Activated CD4-positive, alpha-beta memory T cell treated with anti-CD3 and anti-CD28 coated beads, Interleukin-2, amount 10 ng/mL, durations not matched to agents 7 days and 5 days (primary cell): ENCODE measurements at regions not wholly inside any gene's neighbourhood (a gene's known extent, or its start where the extent isn't known, plus 50 kb on each side); places are given as distances from the start of the nearest gene placed in this dataset.

Experiments used
- CTCF ChIA-PET: fragments of 350-600 bp; sonication (Branson Sonifier 250); formaldehyde crosslinking; loops from one replicate; lab custom pipeline; 2021; ENCODE audit warnings: antibody characterized with exemption, inconsistent platforms; lab: Charles Lee
- POLR2A ChIA-PET: fragments of 350-600 bp; sonication (Branson Sonifier 250); formaldehyde crosslinking; loops from one replicate; lab custom pipeline; 2021; ENCODE audit warnings: antibody characterized with exemption; lab: Charles Lee
- DNase-seq: peaks from one replicate; pipeline ENCODE4 v3.0.0-alpha.2; 2020
- H3K27ac Mint-ChIP-seq: one replicate; pipeline ENCODE4 v1.8.0; 2021; ENCODE audit warnings: mild to moderate bottlenecking, mixed read lengths
- H3K27me3 Mint-ChIP-seq: one replicate; pipeline ENCODE4 v1.8.0; 2021; ENCODE audit warnings: mixed read lengths
- H3K36me3 Mint-ChIP-seq: one replicate; pipeline ENCODE4 v1.8.0; 2021; ENCODE audit warnings: low read depth, mixed read lengths
- H3K4me1 Mint-ChIP-seq: one replicate; pipeline ENCODE4 v1.8.0; 2021; ENCODE audit warnings: mixed read lengths
- H3K4me3 Mint-ChIP-seq: one replicate; pipeline ENCODE4 v1.8.0; 2021; ENCODE audit warnings: mild to moderate bottlenecking, mixed read lengths
- H3K9me3 Mint-ChIP-seq: one replicate; pipeline ENCODE4 v1.8.0; 2021; ENCODE audit warnings: mixed read lengths

DNA sequence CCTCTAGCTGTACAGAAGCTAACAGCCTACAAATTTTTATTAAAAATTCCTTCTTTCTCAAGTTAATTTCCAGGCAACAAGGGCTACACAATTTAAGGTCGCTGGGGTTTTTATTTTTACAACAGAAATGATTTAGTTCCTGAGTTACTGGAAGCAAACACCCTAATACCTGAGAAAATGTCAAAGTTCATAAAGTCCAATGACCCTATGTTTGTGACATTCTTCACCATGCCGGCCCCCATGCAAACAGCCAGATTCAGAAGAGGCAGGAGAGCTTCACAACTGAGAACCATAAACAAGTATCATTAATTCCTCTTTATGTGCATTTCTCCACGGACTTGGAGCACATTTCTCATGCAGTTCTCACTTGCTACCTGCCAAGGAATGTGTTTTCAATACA is 236.2 kb upstream of the EGLN3 start:
- no peak overlapping the region for H3K27ac Mint-ChIP-seq
- no peaks in the 10 kb centered on the region for H3K9me3 Mint-ChIP-seq
- no peaks in the 10 kb centered on the region for H3K36me3 Mint-ChIP-seq
- ChIA-PET POLR2A (no interaction called here), CTCF (no interaction called here)
- H3K27me3 Mint-ChIP-seq, result no peaks in the 10 kb centered on the region
- H3K4me3 Mint-ChIP-seq, result no peak overlapping the region
- DNase-seq, result no peak
- H3K4me1 Mint-ChIP-seq, result no peaks in the 10 kb centered on the region

GRCh38 chr14:34184126-34184525 is 233.3 kb upstream of the EGLN3 start:
- H3K36me3 Mint-ChIP-seq, result no peaks in the 10 kb centered on the region
- no peak overlapping the region for H3K27ac Mint-ChIP-seq
- no peak for DNase-seq
- ChIA-PET POLR2A (no interaction called here), CTCF (interaction anchor here (0.5 kb wide), 1 partner anchor 1840 kb away, joined by 5 read pairs; no protein-coding TSS in a partner anchor)
- no peak overlapping the region for H3K4me3 Mint-ChIP-seq
- H3K4me1 Mint-ChIP-seq, result no peaks in the 10 kb centered on the region
- no peaks in the 10 kb centered on the region for H3K9me3 Mint-ChIP-seq
- no peaks in the 10 kb centered on the region for H3K27me3 Mint-ChIP-seq

DNA sequence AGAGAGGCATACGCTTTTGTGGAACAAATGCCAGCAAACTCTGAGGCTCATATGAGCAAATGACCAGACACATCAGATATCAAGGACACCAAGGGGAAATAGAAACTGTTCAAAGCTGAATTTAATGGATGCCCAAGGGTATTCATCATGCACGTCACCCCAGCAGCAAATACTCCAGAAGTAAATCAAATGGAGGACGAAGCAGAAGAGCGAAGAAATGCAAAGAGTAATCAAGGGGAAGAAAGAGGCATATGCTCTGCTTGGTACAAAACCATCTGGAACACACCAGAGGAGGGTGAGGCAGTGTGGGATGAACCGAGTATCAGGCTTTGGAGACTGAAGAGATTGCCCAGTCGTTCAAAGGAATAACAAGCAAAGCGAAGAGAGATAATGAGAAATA is 232.6 kb upstream of the EGLN3 start:
- H3K27ac Mint-ChIP-seq, result no peak overlapping the region
- no peak for DNase-seq
- no peaks in the 10 kb centered on the region for H3K36me3 Mint-ChIP-seq
- no peaks in the 10 kb centered on the region for H3K4me1 Mint-ChIP-seq
- H3K4me3 Mint-ChIP-seq, result no peak overlapping the region
- ChIA-PET CTCF (no interaction called here), POLR2A (no interaction called here)
- no peaks in the 10 kb centered on the region for H3K9me3 Mint-ChIP-seq
- no peaks in the 10 kb centered on the region for H3K27me3 Mint-ChIP-seq

DNA sequence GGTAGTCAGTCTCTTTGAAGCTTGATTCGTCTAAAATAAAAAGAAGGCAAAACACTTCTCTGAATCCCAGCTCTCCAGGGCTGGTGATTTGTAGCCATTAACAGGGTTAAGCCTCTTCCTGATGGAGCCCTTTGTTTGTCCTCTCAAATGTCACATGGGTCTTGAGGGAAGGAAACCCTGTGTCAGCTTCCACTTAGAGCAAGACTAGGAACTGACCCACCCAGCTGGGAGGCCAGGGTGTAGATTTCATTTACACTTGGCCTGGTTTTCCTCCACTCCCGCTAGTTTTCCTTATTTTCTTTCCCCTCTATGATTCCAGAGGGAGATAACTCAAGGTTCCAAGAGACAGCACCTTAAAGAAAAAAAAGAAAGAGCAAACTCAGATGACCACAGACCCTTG is 230.5 kb upstream of the EGLN3 start:
- H3K27ac Mint-ChIP-seq, result no peak overlapping the region
- no peak overlapping the region for H3K4me3 Mint-ChIP-seq
- DNase-seq, result no peak
- H3K9me3 Mint-ChIP-seq, result no peaks in the 10 kb centered on the region
- ChIA-PET CTCF (interaction anchor here (0.6 kb wide), 1 partner anchor 1566 kb away, joined by 3 read pairs; no protein-coding TSS in a partner anchor), POLR2A (no interaction called here)
- no peaks in the 10 kb centered on the region for H3K4me1 Mint-ChIP-seq
- H3K36me3 Mint-ChIP-seq, result no peaks in the 10 kb centered on the region
- H3K27me3 Mint-ChIP-seq, result no peaks in the 10 kb centered on the region

- no peaks in the 10 kb centered on the region for H3K27me3 Mint-ChIP-seq
- H3K9me3 Mint-ChIP-seq, result no peaks in the 10 kb centered on the region
- no peaks in the 10 kb centered on the region for H3K4me1 Mint-ChIP-seq
- ChIA-PET POLR2A (no interaction called here), CTCF (no interaction called here)
- no peak overlapping the region for H3K4me3 Mint-ChIP-seq
- DNase-seq, result no peak
- H3K36me3 Mint-ChIP-seq, result no peaks in the 10 kb centered on the region
- no peak overlapping the region for H3K27ac Mint-ChIP-seq
Measured at GRCh38 chr14:34180869-34181268, 230.0 kb upstream of the EGLN3 start.

GRCh38 chr14:34180434-34180833 is 229.6 kb upstream of the EGLN3 start:
- no peaks in the 10 kb centered on the region for H3K9me3 Mint-ChIP-seq
- DNase-seq, result no peak
- H3K4me3 Mint-ChIP-seq, result no peak overlapping the region
- H3K27ac Mint-ChIP-seq, result no peak overlapping the region
- ChIA-PET POLR2A (no interaction called here), CTCF (no interaction called here)
- no peaks in the 10 kb centered on the region for H3K4me1 Mint-ChIP-seq
- H3K36me3 Mint-ChIP-seq, result no peaks in the 10 kb centered on the region
- H3K27me3 Mint-ChIP-seq, result no peaks in the 10 kb centered on the region

GRCh38 chr14:34179727-34180126 is 228.9 kb upstream of the EGLN3 start:
- Mint-ChIP-seq H3K27me3 (no peaks in the 10 kb centered on the region), H3K4me3 (no peak overlapping the region), H3K36me3 (no peaks in the 10 kb centered on the region), H3K4me1 (no peaks in the 10 kb centered on the region), H3K27ac (no peak overlapping the region), H3K9me3 (no peaks in the 10 kb centered on the region)
- no peak for DNase-seq
- ChIA-PET POLR2A (no interaction called here), CTCF (no interaction called here)

GRCh38 chr14:34177466-34177865 is 226.6 kb upstream of the EGLN3 start:
- Mint-ChIP-seq H3K4me1 (no peaks in the 10 kb centered on the region), H3K27ac (no peak overlapping the region), H3K4me3 (no peak overlapping the region), H3K9me3 (no peaks in the 10 kb centered on the region), H3K27me3 (no peaks in the 10 kb centered on the region), H3K36me3 (no peaks in the 10 kb centered on the region)
- ChIA-PET CTCF (no interaction called here), POLR2A (no interaction called here)
- no peak for DNase-seq

GRCh38 chr14:34175574-34175973 is 224.7 kb upstream of the EGLN3 start:
- CTCF ChIA-PET, result no interaction called here
- DNase-seq, result no peak
- POLR2A ChIA-PET, result no interaction called here

DNA sequence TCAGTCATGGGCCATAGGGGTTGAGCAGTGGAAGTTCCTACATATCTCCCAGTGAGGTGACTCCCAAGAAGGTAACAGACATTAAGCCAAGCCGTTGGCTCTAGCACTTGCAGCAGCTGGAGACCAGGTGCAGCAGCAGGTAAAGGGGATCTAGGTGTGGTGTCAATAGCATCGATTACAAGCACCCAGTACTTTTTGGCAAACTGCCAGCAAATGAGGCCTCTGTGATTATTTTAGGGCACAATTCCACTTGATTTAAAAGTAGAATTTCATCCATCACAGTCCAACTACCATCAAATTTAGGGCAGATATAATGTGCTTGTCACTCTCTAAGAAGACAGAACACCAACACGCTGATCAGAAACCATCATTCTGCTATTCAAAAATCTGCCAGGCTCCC is 224.1 kb upstream of the EGLN3 start:
- H3K27me3 Mint-ChIP-seq, result peaks cover 3% of the 10 kb centered on the region
- H3K27ac Mint-ChIP-seq, result no peak overlapping the region
- ChIA-PET CTCF (no interaction called here), POLR2A (no interaction called here)
- no peak for DNase-seq
- no peak overlapping the region for H3K4me3 Mint-ChIP-seq
- no peaks in the 10 kb centered on the region for H3K9me3 Mint-ChIP-seq
- no peaks in the 10 kb centered on the region for H3K4me1 Mint-ChIP-seq
- no peaks in the 10 kb centered on the region for H3K36me3 Mint-ChIP-seq

More at GRCh38 chr14:34175574-34175973, 224.7 kb upstream of the EGLN3 start:
- H3K9me3 Mint-ChIP-seq, result no peaks in the 10 kb centered on the region
- no peak overlapping the region for H3K4me3 Mint-ChIP-seq
- H3K27ac Mint-ChIP-seq, result no peak overlapping the region
- no peaks in the 10 kb centered on the region for H3K4me1 Mint-ChIP-seq
- no peaks in the 10 kb centered on the region for H3K36me3 Mint-ChIP-seq
- peaks cover 3% of the 10 kb centered on the region for H3K27me3 Mint-ChIP-seq

GRCh38 chr14:34173916-34174315 is 223.0 kb upstream of the EGLN3 start:
- CTCF ChIA-PET, result no interaction called here
- H3K27ac Mint-ChIP-seq, result no peak overlapping the region
- H3K4me1 Mint-ChIP-seq, result no peaks in the 10 kb centered on the region
- no peaks in the 10 kb centered on the region for H3K9me3 Mint-ChIP-seq
- H3K4me3 Mint-ChIP-seq, result no peak overlapping the region
- H3K36me3 Mint-ChIP-seq, result no peaks in the 10 kb centered on the region
- POLR2A ChIA-PET, result no interaction called here
- peaks cover 3% of the 10 kb centered on the region for H3K27me3 Mint-ChIP-seq
- no peak for DNase-seq

- CTCF ChIA-PET, result no interaction called here
- Mint-ChIP-seq H3K27me3 (peaks cover 3% of the 10 kb centered on the region), H3K4me1 (no peaks in the 10 kb centered on the region), H3K36me3 (no peaks in the 10 kb centered on the region), H3K9me3 (no peaks in the 10 kb centered on the region), H3K27ac (no peak overlapping the region), H3K4me3 (no peak overlapping the region)
- POLR2A ChIA-PET, result no interaction called here
- no peak for DNase-seq
Measured at GRCh38 chr14:34172550-34173368, 221.9 kb upstream of the EGLN3 start.

DNA sequence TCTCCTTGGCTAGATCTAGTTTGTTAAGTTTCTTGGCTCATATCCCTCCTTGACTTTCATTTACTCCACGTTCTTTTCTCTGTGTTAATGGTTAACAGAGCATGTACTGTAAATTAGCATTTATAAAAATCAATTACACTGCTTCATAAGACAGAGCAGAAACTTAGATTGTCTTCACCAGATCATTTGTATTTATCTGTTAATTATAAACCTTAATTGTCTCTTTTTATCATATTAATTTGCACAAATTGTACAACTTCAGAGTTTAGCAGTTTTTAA is 221.2 kb upstream of the EGLN3 start:
- CTCF ChIA-PET, result no interaction called here
- no peak overlapping the region for H3K4me3 Mint-ChIP-seq

DNA sequence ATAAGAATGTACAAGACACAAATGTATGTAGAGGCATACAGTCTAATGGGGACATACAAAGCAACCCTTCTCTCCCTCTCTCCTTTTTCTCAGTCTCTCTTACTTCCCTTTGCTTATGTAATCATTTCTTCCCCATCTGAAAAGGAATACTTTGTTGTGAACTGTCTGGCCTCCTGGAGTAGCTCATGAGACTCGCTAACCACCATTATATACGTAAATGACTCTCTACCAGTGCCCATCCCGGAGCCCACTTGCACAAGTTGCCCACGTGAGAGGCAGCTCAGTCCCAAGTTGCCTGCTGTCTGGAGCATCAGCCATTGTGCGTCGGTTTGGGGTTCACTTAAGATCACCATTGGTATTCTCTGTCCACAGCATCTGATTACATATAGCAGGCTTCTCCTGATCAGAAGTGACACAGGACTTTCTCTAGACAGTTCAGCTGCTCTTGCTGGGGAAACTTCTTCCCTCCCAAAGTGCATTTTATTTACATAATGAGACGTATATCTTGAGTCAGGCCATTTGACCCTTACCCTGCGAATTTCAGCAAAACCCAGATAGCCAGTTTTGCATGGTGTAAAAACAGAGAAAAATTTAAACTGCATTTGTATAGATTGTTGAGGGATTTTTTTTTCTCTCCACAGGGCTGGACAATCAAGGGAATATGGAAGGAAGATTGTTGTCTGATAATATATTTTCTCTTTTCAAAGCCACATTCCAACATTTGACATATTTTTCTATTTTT is 220.7 kb upstream of the EGLN3 start:
- ChIA-PET POLR2A (no interaction called here), CTCF (no interaction called here)
- Mint-ChIP-seq H3K27me3 (peaks cover 3% of the 10 kb centered on the region), H3K27ac (no peak overlapping the region), H3K36me3 (no peaks in the 10 kb centered on the region), H3K4me3 (no peak overlapping the region), H3K4me1 (no peaks in the 10 kb centered on the region), H3K9me3 (no peaks in the 10 kb centered on the region)
- no peak for DNase-seq

More for the DNA sequence above, 221.2 kb upstream of the EGLN3 start:
- no peak for DNase-seq
- Mint-ChIP-seq H3K4me1 (no peaks in the 10 kb centered on the region), H3K36me3 (no peaks in the 10 kb centered on the region), H3K9me3 (no peaks in the 10 kb centered on the region), H3K27ac (no peak overlapping the region), H3K27me3 (peaks cover 3% of the 10 kb centered on the region)
- POLR2A ChIA-PET, result no interaction called here
